Activated naive CD4-positive, alpha-beta T cell treated with anti-CD3 and anti-CD28 coated beads, Interleukin-2, amount 50 U/mL, for 72 hours (primary cell): ENCODE measurements at regions not wholly inside any gene's neighbourhood (a gene's known extent, or its start where the extent isn't known, plus 50 kb on each side); places are given as distances from the start of the nearest gene placed in this dataset.

Experiments
- ATAC-seq, 2 donors: fragments of 150-1000 bp; cut with Tn5 transposase; 2 replicates each; pipeline ENCODE4 v1.10.0; 2021; ENCODE audit warnings: mild to moderate bottlenecking in 2 of 2, moderate library complexity in 2 of 2
- DNase-seq, 2 donors: peaks; one replicate each; pipeline ENCODE4 v3.0.0; 2021 to 2022; ENCODE audit warnings: low spot score in 2 of 2
- H3K27ac Mint-ChIP-seq, 2 donors: one replicate each; pipeline ENCODE4 v1.8.0; 2022; ENCODE audit warnings: mild to moderate bottlenecking in 2 of 2, mixed read lengths in 2 of 2
- H3K36me3 Mint-ChIP-seq, 2 donors: one replicate each; pipeline ENCODE4 v1.8.0; 2022; ENCODE audit warnings: mixed read lengths in 2 of 2
- H3K9me3 Mint-ChIP-seq, 2 donors: one replicate each; pipeline ENCODE4 v1.8.0; 2022; ENCODE audit warnings: mixed read lengths in 2 of 2

DNA sequence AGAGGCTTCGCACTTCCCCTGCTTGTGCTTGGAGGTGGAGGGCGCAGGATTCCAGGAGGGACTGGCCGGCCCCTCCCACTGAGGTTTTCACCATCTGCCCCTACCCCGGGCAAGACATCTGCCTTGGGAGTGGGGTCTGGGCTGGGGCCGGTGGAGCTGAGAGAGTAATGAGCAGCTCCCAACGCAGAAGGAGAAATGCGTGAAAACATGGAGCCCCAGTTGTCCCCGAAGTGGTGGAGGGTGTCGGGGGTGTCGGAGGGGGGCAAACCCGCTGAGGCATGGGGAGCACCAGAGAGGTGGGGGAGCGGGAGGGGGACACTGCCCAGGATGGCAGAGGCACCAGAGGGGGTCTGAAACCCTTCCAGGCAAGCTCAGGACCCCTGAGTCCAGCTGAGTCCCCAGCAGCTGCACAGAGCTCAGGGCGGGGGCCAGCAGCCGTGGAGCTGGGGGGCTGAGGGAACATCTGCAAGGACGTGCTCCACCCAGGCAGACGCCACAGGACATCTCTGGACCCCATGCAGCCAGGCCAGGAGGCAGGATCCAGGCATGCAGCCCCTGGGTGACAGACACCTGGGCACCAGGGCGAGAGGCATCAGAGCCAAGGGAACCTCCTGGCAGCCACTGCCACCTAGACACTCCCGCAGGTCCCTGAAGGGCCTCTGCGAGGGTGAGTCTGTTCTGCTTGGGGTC, 110.6 kb downstream of the SIK1 start:
- H3K27ac Mint-ChIP-seq = no peak overlapping the region
- DNase-seq (no peak), ATAC-seq (no peak)
- H3K36me3 Mint-ChIP-seq = no peaks in the 10 kb centered on the region
- H3K9me3 Mint-ChIP-seq = no peaks in the 10 kb centered on the region

DNA sequence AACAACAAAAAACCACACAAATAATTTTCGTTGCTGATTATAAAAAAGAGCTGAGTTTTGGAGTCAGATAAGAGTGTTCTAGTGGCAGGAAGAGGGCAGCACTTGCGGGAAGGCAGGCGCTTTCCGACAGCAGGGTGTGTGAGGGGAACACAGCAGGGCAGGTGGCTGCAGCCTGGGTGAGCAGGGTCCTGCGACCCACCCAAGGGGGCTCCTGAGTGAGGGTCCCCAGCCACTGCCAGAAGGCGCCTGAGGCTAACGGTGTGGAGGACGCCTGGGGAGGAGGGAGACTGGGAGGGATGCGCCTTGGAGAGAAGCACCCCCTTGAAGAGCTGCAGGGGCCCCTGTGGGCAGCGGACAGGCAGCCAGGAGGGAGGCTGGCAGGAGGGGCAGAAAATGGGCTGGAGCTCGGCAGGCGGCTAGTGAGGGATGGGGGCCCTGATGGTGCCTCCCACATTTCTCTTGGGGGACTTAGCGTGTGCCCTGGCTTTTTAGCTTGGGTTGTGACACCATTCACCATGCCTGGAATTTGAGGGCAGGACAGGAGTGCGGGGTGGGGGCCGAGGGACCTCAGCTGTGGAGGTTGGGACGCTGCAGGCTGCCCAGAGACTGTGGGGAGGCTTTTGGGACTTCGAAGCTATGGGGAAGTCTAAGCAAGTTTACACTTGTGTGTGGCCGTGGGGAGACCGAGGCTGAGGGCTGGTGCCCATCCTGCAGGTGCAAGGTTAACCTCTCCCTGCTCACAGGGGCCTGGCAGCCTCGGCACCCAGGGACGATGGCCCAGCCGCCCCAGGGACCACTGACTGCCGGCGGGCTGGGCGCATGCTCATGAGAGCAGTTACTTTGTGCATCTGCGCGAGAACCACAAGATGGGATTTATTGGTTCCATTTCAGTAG, 111.4 kb downstream of the SIK1 start:
- Mint-ChIP-seq H3K27ac (no peak overlapping the region), H3K36me3 (no peaks in the 10 kb centered on the region), H3K9me3 (no peaks in the 10 kb centered on the region)
- no peak for ATAC-seq
- DNase-seq = no peak

DNA sequence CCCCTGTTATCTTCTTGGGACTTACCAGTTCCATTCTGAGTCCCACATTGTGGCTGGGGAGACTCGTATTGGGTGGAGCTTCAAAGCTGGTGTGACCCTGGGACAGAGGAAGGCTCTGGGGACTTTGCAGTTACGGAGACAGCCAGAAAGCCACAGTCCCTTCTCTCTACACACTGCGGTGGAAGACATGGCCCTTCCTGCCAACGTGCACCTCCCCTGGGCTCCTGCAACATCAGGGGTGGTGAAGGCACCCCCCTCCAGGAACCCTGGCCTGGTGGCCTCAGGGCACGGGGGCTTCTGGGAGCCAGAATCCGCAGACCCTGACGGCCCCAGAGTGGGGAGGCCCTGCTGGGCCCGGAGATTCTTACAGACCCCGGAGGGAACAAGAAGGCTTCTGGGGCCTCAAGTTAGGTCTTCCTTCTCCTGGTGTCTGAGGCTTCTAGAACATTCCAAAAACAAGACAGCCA, 113.0 kb downstream of the SIK1 start:
- DNase-seq (no peak), ATAC-seq (no peak)
- Mint-ChIP-seq H3K36me3 (no peaks in the 10 kb centered on the region), H3K9me3 (no peaks in the 10 kb centered on the region), H3K27ac (no peak overlapping the region)

- ATAC-seq = no peak
- H3K9me3 Mint-ChIP-seq = no peaks in the 10 kb centered on the region
- H3K27ac Mint-ChIP-seq = no peak overlapping the region
- H3K36me3 Mint-ChIP-seq = no peaks in the 10 kb centered on the region
- no peak for DNase-seq
These were observed 113.6 kb downstream of the SIK1 start for GRCh38 chr21:43313221-43313938.

DNA sequence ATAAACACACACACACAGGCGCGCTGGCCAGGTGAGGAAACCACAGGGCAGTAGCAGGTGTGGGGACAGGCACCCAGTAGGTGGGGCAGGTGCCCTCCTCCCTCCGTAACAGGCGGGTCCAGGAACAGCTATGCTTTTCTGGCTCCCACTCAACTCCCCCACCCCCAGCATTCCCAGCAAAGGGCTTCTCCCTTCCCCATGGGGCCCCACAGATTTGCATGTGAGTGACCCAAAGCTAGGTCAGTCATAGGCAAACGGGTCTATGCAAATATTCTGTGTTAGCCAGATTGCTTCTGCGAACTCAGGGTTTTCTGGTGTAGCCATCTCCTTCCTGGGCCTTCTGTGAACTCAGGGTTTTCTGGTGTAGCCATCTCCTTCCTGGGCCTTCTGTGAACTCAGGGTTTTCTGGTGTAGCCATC, 114.2 kb downstream of the SIK1 start:
- Mint-ChIP-seq H3K27ac (no peak overlapping the region), H3K36me3 (no peaks in the 10 kb centered on the region), H3K9me3 (no peaks in the 10 kb centered on the region)
- ATAC-seq (no peak), DNase-seq (no peak)

GRCh38 chr21:43312011-43312410, 114.9 kb downstream of the SIK1 start:
- Mint-ChIP-seq H3K27ac (no peak overlapping the region), H3K36me3 (no peaks in the 10 kb centered on the region), H3K9me3 (no peaks in the 10 kb centered on the region)
- no peak for ATAC-seq
- no peak for DNase-seq

DNA sequence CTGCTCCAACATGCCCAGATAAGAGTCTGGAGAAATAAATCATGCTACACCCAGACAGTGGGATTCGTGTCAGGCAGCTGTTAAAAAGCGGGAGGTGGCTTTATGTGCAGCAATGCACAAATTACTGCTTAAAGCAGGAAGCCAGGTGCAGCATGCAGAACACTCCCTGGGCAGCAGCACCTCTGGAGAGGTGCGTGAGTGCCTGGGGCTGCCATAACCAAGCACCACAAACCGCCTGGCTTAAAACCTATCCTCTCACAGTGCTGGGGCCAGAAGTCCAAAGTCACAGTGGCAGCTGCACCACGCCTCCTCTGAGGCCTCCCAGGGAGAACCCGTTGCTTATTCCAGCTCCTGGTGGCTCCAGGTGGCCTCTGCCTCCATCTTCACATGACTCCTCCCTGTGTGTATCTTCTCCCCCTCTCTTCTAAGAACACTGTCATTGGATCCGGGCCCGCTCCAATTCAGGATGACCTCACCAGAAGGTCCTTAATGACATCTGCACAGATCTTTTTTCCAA, 115.6 kb downstream of the SIK1 start:
- ATAC-seq (no peak), DNase-seq (no peak)
- Mint-ChIP-seq H3K9me3 (no peaks in the 10 kb centered on the region), H3K36me3 (no peaks in the 10 kb centered on the region), H3K27ac (no peak overlapping the region)

DNA sequence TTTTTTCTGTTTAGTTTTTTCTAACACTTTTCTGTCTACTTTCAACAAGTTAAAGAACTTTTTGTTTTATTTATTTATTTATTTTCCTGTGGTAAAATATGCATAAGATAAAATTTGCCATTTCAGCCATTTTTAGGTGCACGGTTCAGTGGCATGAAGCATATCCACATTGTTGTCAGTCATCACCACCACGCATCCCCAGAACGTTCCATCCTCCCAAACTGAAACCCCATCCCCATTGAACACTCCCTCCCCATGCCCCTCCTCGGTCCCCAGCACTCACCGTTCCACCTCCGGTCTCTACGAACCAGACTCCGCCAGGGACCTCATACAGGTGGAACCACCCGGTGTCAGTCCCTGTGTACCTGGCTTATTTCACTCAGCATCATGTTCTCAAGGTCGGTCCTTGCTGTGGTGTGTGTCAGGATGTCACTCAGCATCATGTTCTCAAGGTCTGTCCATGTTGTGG, 118.1 kb downstream of the SIK1 start:
- peak overlapping the region in 1 of 2 donors; percentile 22 for H3K27ac Mint-ChIP-seq
- no peak for ATAC-seq
- H3K36me3 Mint-ChIP-seq = no peaks in the 10 kb centered on the region
- H3K9me3 Mint-ChIP-seq = no peaks in the 10 kb centered on the region
- DNase-seq = no peak

DNA sequence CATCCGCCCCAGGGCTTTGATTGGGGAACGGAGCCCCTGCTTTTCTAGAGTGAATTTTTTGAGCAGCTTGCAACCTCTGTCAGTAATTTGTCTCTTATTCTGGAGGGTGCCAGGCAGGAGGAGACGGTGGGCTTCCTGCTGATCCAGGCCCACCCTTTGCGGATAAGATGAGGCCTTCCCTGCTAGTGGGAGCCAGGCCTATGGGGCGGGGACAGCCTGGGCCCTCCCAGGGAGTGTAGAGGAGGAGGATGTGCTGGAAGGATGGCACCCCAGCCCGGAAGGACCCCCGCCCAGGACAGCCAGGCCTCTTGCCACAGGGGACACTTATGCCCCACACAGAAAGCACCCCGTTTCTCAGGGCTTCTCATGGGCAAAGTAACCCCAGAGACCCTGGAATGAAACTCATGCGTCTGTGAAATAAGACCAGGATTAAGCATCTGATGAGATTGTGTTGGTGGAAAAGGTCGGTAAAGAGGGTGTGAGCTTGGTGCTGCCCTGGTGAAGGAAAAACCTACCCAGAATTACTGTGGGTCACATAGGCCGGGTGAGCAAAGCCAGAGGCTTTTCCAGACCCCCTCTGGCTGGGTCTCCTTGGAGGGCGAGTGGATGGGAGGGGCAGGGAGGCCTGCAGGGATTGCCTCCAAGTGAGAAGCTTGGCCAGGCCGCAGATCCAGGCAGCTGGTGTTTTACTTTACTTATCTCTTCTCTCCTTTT, 118.7 kb downstream of the SIK1 start:
- no peak overlapping the region for H3K27ac Mint-ChIP-seq
- DNase-seq (no peak), ATAC-seq (no peak)
- no peaks in the 10 kb centered on the region for H3K9me3 Mint-ChIP-seq
- no peaks in the 10 kb centered on the region for H3K36me3 Mint-ChIP-seq

GRCh38 chr21:43307677-43308070, 119.3 kb downstream of the SIK1 start:
- no peaks in the 10 kb centered on the region for H3K9me3 Mint-ChIP-seq
- DNase-seq (no peak), ATAC-seq (no peak)
- H3K36me3 Mint-ChIP-seq = no peaks in the 10 kb centered on the region
- no peak overlapping the region for H3K27ac Mint-ChIP-seq

DNA sequence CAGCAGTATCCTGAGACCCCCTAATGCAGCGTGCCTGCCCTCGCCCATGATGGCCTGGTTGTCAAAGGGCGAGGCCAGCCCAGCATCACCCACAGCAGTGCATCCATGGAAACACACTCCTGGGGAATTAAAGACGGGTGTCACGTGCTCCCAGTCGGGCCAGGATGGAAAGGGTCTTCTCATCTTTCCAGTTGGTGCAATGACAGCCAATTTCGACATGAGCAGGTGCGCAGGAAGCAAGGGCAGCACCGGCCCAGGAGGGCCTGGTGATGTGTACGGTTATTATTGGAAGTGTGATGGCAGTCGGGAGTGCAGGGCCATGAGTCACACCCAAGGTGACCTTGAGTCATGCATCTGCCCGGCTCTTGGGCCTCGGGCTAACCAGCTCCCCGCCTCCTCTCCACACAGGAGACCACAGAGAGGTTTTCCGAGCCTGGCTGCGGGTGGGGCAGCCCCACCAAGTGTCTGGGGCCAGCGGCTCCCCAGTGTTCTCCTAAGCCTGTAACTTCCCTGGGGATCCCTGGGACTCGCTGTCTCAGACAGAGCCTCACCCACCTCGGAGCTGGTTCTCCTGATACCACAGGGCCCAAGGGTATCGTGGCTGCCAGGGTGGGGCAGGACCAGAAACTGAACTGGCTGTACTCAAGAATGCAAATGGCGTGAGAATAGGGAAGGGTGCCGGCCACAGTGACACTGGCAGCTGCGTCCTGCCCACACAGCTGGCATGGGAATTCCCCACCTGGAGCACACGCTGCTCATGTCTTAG, 119.8 kb downstream of the SIK1 start:
- ATAC-seq (peak in 1 of 2 donors; percentile 81), DNase-seq (no peak)
- Mint-ChIP-seq H3K36me3 (no peaks in the 10 kb centered on the region), H3K27ac (peak overlapping the region in 1 of 2 donors; percentile 42), H3K9me3 (no peaks in the 10 kb centered on the region)

DNA sequence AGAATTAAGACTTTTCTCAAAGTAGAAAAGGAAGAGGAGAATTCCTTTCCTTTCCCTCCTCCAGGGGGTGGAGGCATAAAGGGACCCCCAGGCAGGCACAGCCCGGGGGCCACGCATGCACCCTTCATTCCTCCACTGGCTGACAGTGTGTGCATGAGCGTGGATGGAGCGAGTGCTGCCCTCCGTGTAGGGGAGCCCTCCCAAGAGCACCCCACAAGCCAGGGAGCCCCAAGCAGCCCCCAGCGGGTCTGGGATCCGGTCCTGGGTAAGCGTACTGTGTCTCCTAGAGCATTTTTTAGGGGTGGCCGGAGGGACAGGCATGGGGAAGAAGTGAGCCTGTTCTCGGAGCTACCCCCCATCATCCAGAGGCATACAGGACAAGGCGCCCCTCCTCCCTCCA, 120.5 kb downstream of the SIK1 start:
- Mint-ChIP-seq H3K27ac (no peak overlapping the region), H3K36me3 (no peaks in the 10 kb centered on the region), H3K9me3 (no peaks in the 10 kb centered on the region)
- ATAC-seq (no peak), DNase-seq (no peak)

GRCh38 chr21:43305811-43306311, 121.1 kb downstream of the SIK1 start:
- ATAC-seq = no peak
- DNase-seq = no peak
- no peak overlapping the region for H3K27ac Mint-ChIP-seq
- H3K36me3 Mint-ChIP-seq = no peaks in the 10 kb centered on the region
- no peaks in the 10 kb centered on the region for H3K9me3 Mint-ChIP-seq

GRCh38 chr21:43305336-43305665, 121.6 kb downstream of the SIK1 start:
- Mint-ChIP-seq H3K36me3 (no peaks in the 10 kb centered on the region), H3K27ac (no peak overlapping the region), H3K9me3 (no peaks in the 10 kb centered on the region)
- ATAC-seq (no peak), DNase-seq (no peak)

- Mint-ChIP-seq H3K27ac (no peak overlapping the region), H3K9me3 (no peaks in the 10 kb centered on the region), H3K36me3 (no peaks in the 10 kb centered on the region)
- ATAC-seq = no peak
- no peak for DNase-seq
These were observed 122.2 kb downstream of the SIK1 start for GRCh38 chr21:43304621-43305335.
